ENCODE measurements at regions not wholly inside any gene's neighbourhood (a gene's known extent, or its start where the extent isn't known, plus 50 kb on each side); places are given as distances from the start of the nearest gene placed in this dataset.

GRCh38 chr2:39996653-39997080 is 217.6 kb upstream of the THUMPD2 start:
- Histone ChIP-seq H4K20me1 (replicated peaks; ENCODE audit: insufficient read depth) (no peaks in the 10 kb centered on the region), H2AFZ (no peak overlapping the region), H3F3A (replicated peaks; ENCODE audit: low read depth) (no peaks in the 10 kb centered on the region), H3K36me3 (ENCODE audit: insufficient read depth) (no peaks in the 10 kb centered on the region), H3K4me2 (no peak overlapping the region), H3K79me2 (replicated peaks; ENCODE audit: insufficient read depth) (no peaks in the 10 kb centered on the region), H3K4me3 (no peak overlapping the region), H3K9me2 (ENCODE audit: insufficient read depth) (no peaks in the 10 kb centered on the region), H3K27ac (ENCODE audit: low read depth) (no peak overlapping the region), H3K27me3 (ENCODE audit: insufficient read depth) (no peaks in the 10 kb centered on the region), H3K4me1 (ENCODE audit: insufficient read depth) (peaks cover 8% of the 10 kb centered on the region)
- Mint-ChIP-seq H3K9me3 (no peaks in the 10 kb centered on the region), H3K4me3 (no peak overlapping the region), H3K36me3 (ENCODE audit: low read depth) (no peaks in the 10 kb centered on the region), H3K27ac (peak overlapping the region; percentile 39; the same call in 1 of the 2 replicates), H3K4me1 (peaks cover under 1% of the 10 kb centered on the region), H3K27me3 (ENCODE audit: insufficient read depth, low read depth, poor library complexity) (no peaks in the 10 kb centered on the region)
- DNase-seq (ENCODE audit: low spot score) (no peak), ATAC-seq (no peak)
- TF ChIP-seq CTCF (conservative IDR thresholded peaks at IDR 0.05; ENCODE audit: low read depth in 2 of 2) (no peak), EZH2 (IDR thresholded peaks at IDR 0.05; ENCODE audit: low read depth, unreplicated experiment) (no peak), POLR2AphosphoS5 (IDR thresholded peaks at IDR 0.05; ENCODE audit: low read depth) (no peak), STAT1 (IDR thresholded peaks at IDR 0.05; ENCODE audit: unreplicated experiment) (no peak), NANOG (IDR thresholded peaks at IDR 0.05; ENCODE audit: borderline replicate concordance) (no peak), ZNF331 (CRISPR knock-in tag; IDR thresholded peaks at IDR 0.05; ENCODE audit: low read depth) (no peak), ETS1 (IDR thresholded peaks at IDR 0.05) (no peak), EZH2phosphoT487 (IDR thresholded peaks at IDR 0.05; ENCODE audit: unreplicated experiment) (no peak), ZNF114 (CRISPR knock-in tag; IDR thresholded peaks at IDR 0.05) (no peak), REST (IDR thresholded peaks at IDR 0.05; ENCODE audit: unreplicated experiment) (no peak), CREB1 (CRISPR knock-in tag; IDR thresholded peaks at IDR 0.05; ENCODE audit: low read depth) (no peak), JUNB (IDR thresholded peaks at IDR 0.05; ENCODE audit: unreplicated experiment) (no peak), ZNF462 (CRISPR knock-in tag; IDR thresholded peaks at IDR 0.05) (no peak)

Measured in GM23338 (cell line).